Erythroblast (primary cell): ENCODE measurements at regions not wholly inside any gene's neighbourhood (a gene's known extent, or its start where the extent isn't known, plus 50 kb on each side); places are given as distances from the start of the nearest gene placed in this dataset.

ENCODE experiments used
- GATA1 ChIP-seq: IDR thresholded peaks from 2 replicates; pipeline ENCODE4 v1.6.1; 2011; ENCODE audit warnings: low read depth, mild to moderate bottlenecking, control low read depth, low read length, moderate library complexity
- POLR2A ChIP-seq: IDR thresholded peaks from 2 replicates; pipeline ENCODE4 v1.6.1; 2011; ENCODE audit warnings: mild to moderate bottlenecking, low read length

DNA sequence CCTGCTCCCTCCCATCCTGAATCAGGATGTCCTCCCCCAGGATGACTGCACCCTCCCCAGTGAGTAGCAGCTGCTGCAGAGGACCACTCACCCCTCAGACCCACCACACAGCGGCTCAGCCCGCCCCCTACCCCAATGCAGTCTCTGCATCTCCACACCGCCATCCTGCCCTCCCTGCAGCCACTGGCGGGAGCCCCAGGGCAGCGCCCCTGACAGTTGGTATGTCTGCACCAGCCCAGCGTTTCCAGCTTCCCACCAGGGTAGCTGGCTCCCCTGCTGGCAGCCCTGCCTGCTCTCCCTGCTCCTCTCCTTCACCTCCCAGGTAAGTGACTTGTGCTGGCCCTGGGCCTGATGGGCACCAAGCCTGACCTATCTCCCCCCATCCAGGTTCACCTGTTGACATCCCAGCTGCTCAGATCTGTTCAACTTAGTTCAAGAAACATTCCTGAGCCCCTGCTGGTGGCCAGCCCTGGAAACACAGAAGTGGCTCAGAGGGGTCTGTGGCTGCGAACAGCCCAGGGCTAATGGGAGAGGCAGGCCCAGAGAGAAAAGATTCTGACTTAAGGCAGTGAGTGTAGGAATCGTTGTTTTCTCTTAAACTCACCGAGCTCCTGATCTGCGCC, 117.7 kb upstream of the RAB6C start:
- TF ChIP-seq POLR2A (no peak), GATA1 (no peak)
